HG03565 (cell line): ENCODE measurements at regions not wholly inside any gene's neighbourhood (a gene's known extent, or its start where the extent isn't known, plus 50 kb on each side); places are given as distances from the start of the nearest gene placed in this dataset.

Experiments used
- ATAC-seq: cut with Tn5 transposase; IDR thresholded peaks from one replicate; pipeline ENCODE4 v1.9.1; 2021; ENCODE audit warnings: mild to moderate bottlenecking, moderate library complexity; ENCODE audit not compliant: unreplicated experiment

- ATAC-seq: no peak
These were observed 60.0 kb upstream of the GZMB start for GRCh38 chr14:24693983-24694382.

- no peak for ATAC-seq
These were observed 59.4 kb upstream of the GZMB start for GRCh38 chr14:24693353-24693737.

GRCh38 chr14:24692382-24693352, 58.7 kb upstream of the GZMB start:
- ATAC-seq: no peak

- ATAC-seq: peak; percentile 43
These were observed 56.5 kb upstream of the GZMB start for GRCh38 chr14:24690492-24690891.

- no peak for ATAC-seq
These were observed 54.2 kb upstream of the GZMB start for GRCh38 chr14:24688030-24688658.
